GM19240 (cell line): ENCODE measurements at regions not wholly inside any gene's neighbourhood (a gene's known extent, or its start where the extent isn't known, plus 50 kb on each side); places are given as distances from the start of the nearest gene placed in this dataset.

Source experiments
- DNase-seq: peaks from one replicate; pipeline ENCODE4 v3.0.0; 2011; ENCODE audit warnings: low spot score; ENCODE audit not compliant: insufficient read length

- no peak for DNase-seq
These were observed 108.6 kb upstream of the MRPS22 start for GRCh38 chr3:139235192-139235591.

DNA sequence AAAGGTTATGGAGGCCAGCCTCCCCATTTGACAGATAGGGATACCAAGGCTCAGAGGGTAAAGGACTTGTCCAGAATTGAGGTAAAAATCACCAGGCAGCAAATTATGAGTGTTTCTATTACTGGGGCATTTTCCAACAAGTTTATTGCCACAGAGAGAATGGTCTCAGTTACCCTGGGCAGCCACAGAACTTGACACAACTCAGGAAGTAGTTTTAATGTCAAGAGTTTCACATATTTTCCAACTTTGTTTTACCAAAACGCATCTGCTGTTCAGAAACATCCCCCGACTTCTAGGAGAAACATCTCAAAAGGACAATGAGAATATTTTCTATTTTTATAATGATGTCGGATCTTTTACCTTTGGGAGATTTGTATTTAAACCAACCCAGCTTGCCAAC, 107.5 kb upstream of the MRPS22 start:
- no peak for DNase-seq

GRCh38 chr3:139238281-139239030, 105.4 kb upstream of the MRPS22 start:
- no peak for DNase-seq

GRCh38 chr3:139239550-139239949, 104.3 kb upstream of the MRPS22 start:
- no peak for DNase-seq

DNA sequence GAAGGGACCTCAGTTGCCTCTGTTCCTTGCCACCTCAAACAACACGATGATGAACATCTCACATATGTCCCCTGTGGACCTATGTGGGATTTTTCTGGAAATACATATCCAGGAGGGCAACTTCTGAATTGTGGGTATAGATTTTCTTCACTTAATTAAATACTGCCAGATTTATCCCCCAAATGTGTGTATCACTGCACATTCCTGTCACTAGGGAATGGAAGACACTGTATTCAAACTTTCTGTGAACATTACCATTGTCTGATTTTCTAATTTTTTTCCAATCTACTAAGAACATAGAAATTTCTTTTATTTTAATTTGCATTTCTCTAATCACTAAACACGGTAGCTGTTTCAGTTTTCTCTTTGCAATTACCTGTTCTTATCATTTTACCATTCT, 102.0 kb upstream of the MRPS22 start:
- DNase-seq, result no peak

DNA sequence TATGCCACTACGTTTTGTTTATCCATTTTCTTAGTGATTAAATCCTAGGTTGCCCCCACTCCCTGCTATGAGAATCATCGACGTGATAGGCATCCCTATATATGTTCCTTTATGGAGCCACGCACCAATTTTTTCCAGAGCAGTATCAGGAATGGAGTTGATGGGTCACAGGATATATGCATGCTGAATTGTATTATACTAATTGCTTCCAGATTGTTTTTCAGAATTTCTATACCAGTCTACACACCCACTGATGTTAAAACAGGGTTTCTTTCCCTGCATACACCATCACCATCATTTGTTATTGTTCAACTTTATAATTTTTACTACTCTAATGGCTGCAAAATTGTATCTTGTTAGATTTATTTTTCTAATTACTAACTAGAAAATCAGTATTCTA, 100.1 kb upstream of the MRPS22 start:
- no peak for DNase-seq

GRCh38 chr3:139248593-139249255, 95.1 kb upstream of the MRPS22 start:
- DNase-seq, result no peak

- DNase-seq, result no peak
These were observed 92.3 kb upstream of the MRPS22 start for GRCh38 chr3:139251529-139251928.

- DNase-seq, result no peak
These were observed 91.1 kb upstream of the MRPS22 start for GRCh38 chr3:139252719-139253118.

DNA sequence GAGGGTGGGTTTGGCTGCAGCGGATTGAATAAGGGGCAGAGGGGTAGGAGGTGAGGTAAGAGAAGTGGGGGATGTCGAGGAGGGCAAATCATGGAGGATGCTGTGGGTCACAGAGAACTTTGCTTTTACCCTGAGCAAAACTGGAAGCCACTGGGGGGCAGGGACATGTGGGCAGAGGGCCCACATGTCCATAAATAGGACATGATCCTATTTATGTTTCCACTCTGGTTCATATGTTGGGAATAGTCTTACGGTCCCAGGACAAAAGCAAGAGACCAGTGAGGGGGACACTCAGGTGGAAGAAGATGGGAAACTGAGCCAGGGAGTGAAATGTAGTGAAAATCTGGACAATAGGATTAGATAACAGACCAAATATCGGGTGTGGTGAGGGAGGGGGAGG, 85.5 kb upstream of the MRPS22 start:
- no peak for DNase-seq

- no peak for DNase-seq
These were observed 84.4 kb upstream of the MRPS22 start for GRCh38 chr3:139259398-139259797.

DNA sequence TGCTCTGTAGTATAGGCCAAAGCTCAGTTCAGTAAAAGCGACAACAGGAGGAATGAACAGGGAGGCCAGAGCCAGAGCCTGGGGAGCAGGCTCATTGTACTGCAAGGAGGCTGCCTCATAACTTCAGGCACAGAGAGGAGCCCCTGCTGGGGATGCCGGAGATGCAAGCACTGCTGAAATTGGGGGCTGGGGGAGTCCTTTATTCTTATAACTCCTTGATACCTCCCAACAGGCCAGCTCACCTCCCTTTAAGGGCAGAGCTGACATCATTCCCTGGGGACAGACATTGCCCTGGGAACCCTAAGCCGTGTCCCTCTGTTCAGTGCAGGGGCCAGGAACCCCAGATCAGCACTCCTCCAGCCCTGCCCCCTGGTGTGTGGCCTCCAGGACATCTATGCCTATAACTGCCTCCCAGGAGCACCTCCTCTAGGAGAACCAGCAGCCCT, 83.8 kb upstream of the MRPS22 start:
- no peak for DNase-seq

DNA sequence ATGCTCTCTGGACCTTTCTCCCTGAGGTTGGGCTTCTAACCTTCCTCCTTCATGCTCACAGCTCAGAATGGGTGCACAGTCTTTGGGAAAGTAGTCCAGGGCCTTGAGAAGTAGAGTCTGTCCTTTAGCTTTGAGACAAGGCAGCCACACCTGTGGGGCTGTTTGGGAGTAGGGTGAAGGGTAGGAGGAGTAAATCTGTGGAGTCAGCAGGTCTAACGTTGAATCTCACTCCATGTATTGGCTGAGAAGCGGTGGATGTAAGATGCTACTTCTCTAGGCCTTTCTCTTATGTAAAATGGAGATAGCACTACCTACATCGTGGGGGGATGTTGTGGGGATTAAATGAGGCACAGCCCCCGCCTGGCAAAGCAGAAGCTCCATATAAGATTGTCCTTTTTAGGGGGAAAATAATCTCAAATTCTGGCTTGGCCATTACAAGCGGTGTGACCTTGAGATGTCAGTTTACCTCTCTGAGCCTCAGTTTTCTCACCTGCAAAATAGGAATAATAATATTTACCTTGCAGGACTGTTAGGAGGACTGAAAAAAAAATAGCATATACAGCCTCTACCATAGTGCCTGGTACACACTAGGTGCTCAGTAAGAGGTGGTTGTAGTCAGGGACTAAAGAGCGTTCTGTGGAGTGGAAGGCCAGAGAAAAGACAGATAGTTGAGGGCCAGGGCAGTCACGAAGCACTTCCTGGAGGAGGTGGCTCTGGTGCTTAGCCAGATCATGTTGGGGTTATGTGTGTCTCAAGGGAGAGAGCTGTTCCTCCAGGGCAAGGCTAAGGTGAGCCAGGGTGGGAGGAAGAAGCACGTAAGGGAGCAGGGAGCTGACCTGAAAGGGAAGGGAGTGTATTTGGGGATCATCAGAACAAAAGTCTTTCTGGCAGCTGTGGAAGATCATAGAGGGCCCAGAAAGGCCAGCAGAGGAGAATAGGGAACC, 82.8 kb upstream of the MRPS22 start:
- DNase-seq, result no peak

- DNase-seq, result no peak
These were observed 81.8 kb upstream of the MRPS22 start for GRCh38 chr3:139261754-139262586.

- no peak for DNase-seq
These were observed 80.0 kb upstream of the MRPS22 start for GRCh38 chr3:139263798-139264197.

- no peak for DNase-seq
These were observed 79.4 kb upstream of the MRPS22 start for GRCh38 chr3:139264375-139264774.

GRCh38 chr3:139265131-139266016, 78.4 kb upstream of the MRPS22 start:
- no peak for DNase-seq

- DNase-seq, result no peak
These were observed 76.2 kb upstream of the MRPS22 start for GRCh38 chr3:139267300-139268246.

DNA sequence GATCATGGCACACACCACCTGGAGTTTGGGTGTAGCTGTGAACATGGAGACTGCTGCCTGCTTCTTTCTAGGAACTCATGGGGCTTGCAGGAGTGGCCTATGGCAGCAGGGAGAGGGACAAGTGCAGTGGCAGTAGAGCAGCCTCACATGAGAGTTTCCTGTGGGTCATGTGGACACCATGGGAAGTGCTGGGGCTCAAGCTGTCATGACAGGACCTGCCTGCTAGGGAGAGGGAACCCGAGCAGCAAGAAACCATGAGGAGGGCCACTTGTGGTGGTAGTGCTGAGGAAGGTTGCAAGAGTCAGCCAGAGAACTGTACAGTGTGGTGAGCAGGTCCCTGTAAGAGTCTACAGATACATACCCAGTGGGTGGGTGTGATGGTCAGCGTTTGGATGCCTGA, 73.8 kb upstream of the MRPS22 start:
- DNase-seq, result no peak
